ENCODE measurements at regions not wholly inside any gene's neighbourhood (a gene's known extent, or its start where the extent isn't known, plus 50 kb on each side); places are given as distances from the start of the nearest gene placed in this dataset.

DNA sequence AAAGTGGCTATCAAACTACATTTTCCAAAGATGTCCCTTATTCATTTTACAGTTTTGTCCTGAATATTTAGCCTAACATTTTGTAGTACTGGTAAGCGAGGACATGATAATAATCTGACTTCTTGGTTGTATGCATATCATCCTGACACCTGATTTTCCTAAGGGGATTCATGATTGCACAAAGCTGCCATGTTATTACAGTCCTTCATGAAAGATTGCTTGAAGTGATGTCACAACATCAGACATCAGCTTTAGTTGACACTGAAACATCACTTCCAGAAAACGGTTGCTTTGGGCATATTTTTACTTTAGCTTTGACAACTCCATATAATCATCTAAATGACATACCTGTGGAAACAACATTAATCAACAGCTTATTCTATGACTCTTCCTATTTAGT is 188.7 kb upstream of the PABPC4L start:
- TF ChIP-seq POLR2AphosphoS5 (IDR thresholded peaks at IDR 0.05) = no peak
- TF ChIP-seq, protein P1, sequence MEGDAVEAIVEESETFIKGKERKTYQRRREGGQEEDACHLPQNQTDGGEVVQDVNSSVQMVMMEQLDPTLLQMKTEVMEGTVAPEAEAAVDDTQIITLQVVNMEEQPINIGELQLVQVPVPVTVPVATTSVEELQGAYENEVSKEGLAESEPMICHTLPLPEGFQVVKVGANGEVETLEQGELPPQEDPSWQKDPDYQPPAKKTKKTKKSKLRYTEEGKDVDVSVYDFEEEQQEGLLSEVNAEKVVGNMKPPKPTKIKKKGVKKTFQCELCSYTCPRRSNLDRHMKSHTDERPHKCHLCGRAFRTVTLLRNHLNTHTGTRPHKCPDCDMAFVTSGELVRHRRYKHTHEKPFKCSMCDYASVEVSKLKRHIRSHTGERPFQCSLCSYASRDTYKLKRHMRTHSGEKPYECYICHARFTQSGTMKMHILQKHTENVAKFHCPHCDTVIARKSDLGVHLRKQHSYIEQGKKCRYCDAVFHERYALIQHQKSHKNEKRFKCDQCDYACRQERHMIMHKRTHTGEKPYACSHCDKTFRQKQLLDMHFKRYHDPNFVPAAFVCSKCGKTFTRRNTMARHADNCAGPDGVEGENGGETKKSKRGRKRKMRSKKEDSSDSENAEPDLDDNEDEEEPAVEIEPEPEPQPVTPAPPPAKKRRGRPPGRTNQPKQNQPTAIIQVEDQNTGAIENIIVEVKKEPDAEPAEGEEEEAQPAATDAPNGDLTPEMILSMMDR (IDR thresholded peaks at IDR 0.05 in 8 of 11, conservative IDR thresholded peaks at IDR 0.05 in 3 of 11) = no peak
